B cell (primary cell): ENCODE measurements at regions not wholly inside any gene's neighbourhood (a gene's known extent, or its start where the extent isn't known, plus 50 kb on each side); places are given as distances from the start of the nearest gene placed in this dataset.

Experiments used
- ATAC-seq: fragments of 200-7000 bp; cut with Tn5 transposase; one replicate; pipeline ENCODE4 v1.10.0; 2021; ENCODE audit warnings: low read depth, mild to moderate bottlenecking, moderate number of reproducible peaks, moderate library complexity
- CTCF ChIA-PET: fragments of 350-600 bp; sonication (Branson Sonifier 250); formaldehyde crosslinking; loops from one replicate; lab custom pipeline; 2021; ENCODE audit warnings: antibody characterized with exemption, inconsistent platforms; lab: Charles Lee
- POLR2A ChIA-PET: fragments of 350-600 bp; sonication (Branson Sonifier 250); formaldehyde crosslinking; loops from one replicate; lab custom pipeline; 2021; ENCODE audit warnings: antibody characterized with exemption; lab: Charles Lee
- DNase-seq: peaks from one replicate; pipeline ENCODE4 v3.0.0; 2013
- H2AFZ ChIP-seq: 2 replicates; pipeline ENCODE4 v1.6.1; 2012; ENCODE audit warnings: mild to moderate bottlenecking, low read depth, low read length; ENCODE audit not compliant: insufficient read depth, poor library complexity, severe bottlenecking
- H3K27ac ChIP-seq, 2 donors: 1 replicate in 1 of 2; 2 replicates in 1 of 2; pipeline ENCODE4 v1.5.1; 2012 to 2013; ENCODE audit warnings: low read length in 2 of 2, mild to moderate bottlenecking in 2 of 2, moderate library complexity in 1 of 2
- H3K27me3 ChIP-seq, 4 experiments: fragments of 200-600 bp in 1 of 4; sonication (generic) in 1 of 4; replicated peaks in 1 of 4; 1 replicate in 2 of 4; 2 replicates in 2 of 4; pipeline versions ENCODE4 v1.6.1 to v1.7.0; 2013 to 2016; ENCODE audit warnings: low read length in 3 of 4, mild to moderate bottlenecking in 2 of 4, mixed read lengths in 1 of 4, moderate library complexity in 1 of 4; ENCODE audit not compliant: insufficient read depth in 4 of 4, control insufficient read depth in 3 of 4; ENCODE audit errors: control extremely low read depth in 1 of 4
- H3K36me3 ChIP-seq, 2 experiments: replicated peaks in 1 of 2; 1 replicate in 1 of 2; 2 replicates in 1 of 2; pipeline versions ENCODE4 v1.6.1 to v1.7.1; 2013; ENCODE audit warnings: low read length in 1 of 2; ENCODE audit not compliant: insufficient read depth in 2 of 2, control insufficient read depth in 1 of 2; ENCODE audit errors: control extremely low read depth in 1 of 2, extremely low read depth in 1 of 2
- H3K4me1 ChIP-seq, 2 donors: fragments of 200-600 bp in 1 of 2; sonication (generic) in 1 of 2; 1 replicate in 1 of 2; 2 replicates in 1 of 2; pipeline versions ENCODE4 v1.5.1 to v1.6.1; 2013 to 2017; ENCODE audit warnings: low read length in 2 of 2; ENCODE audit not compliant: control insufficient read depth in 2 of 2, insufficient read depth in 2 of 2
- H3K4me2 ChIP-seq: replicated peaks from 2 replicates; pipeline ENCODE3; 2012; ENCODE audit warnings: mild to moderate bottlenecking, low read depth, low read length; ENCODE audit not compliant: poor library complexity, severe bottlenecking
- H3K4me3 ChIP-seq, 5 experiments: fragments of 200-600 bp in 1 of 5; sonication (generic) in 1 of 5; 1 replicate in 3 of 5; 2 replicates in 2 of 5; pipeline versions ENCODE4 v1.5.1 to v1.7.0; 2011 to 2016; ENCODE audit warnings: low read length in 4 of 5, mild to moderate bottlenecking in 4 of 5, low read depth in 2 of 5, control low read depth in 1 of 5, moderate library complexity in 1 of 5; ENCODE audit not compliant: insufficient read depth in 1 of 5; ENCODE audit errors: control extremely low read depth in 1 of 5, extremely low read depth in 1 of 5
- H3K79me2 ChIP-seq: fragments of 200-600 bp; sonication (generic); one replicate; pipeline ENCODE4 v1.6.0; 2016; ENCODE audit warnings: low read length; ENCODE audit not compliant: control insufficient read depth, insufficient read depth
- H3K9ac ChIP-seq: fragments of 200-600 bp; sonication (generic); 2 replicates; pipeline ENCODE4 v1.6.1; 2017; ENCODE audit warnings: mild to moderate bottlenecking, low read length, moderate library complexity
- H3K9me3 ChIP-seq, 3 donors: one replicate each; pipeline versions ENCODE4 v1.6.1 to v1.7.1; 2013; ENCODE audit warnings: low read length in 2 of 3; ENCODE audit not compliant: control insufficient read depth in 2 of 3, insufficient read depth in 1 of 3; ENCODE audit errors: control extremely low read depth in 1 of 3
- H4K20me1 ChIP-seq: 2 replicates; pipeline ENCODE4 v1.6.0; 2012; ENCODE audit warnings: mild to moderate bottlenecking, low read length; ENCODE audit not compliant: insufficient read depth, control insufficient read depth, poor library complexity, severe bottlenecking
- H3K27ac Mint-ChIP-seq: one replicate; pipeline ENCODE4 v1.8.0; 2021; ENCODE audit warnings: mixed read lengths
- H3K27me3 Mint-ChIP-seq: one replicate; pipeline ENCODE4 v1.8.0; 2021; ENCODE audit warnings: mixed read lengths
- H3K4me1 Mint-ChIP-seq: one replicate; pipeline ENCODE4 v1.8.0; 2021; ENCODE audit warnings: mixed read lengths
- H3K4me3 Mint-ChIP-seq: one replicate; pipeline ENCODE4 v1.8.0; 2021; ENCODE audit warnings: mixed read lengths
- H3K9me3 Mint-ChIP-seq: one replicate; pipeline ENCODE4 v1.8.0; 2022; ENCODE audit warnings: mixed read lengths; ENCODE audit not compliant: insufficient read depth
- CTCF ChIP-seq: fragments of 200-600 bp; IDR thresholded peaks from one replicate; pipeline ENCODE4 v1.8.0; 2022; ENCODE audit warnings: antibody characterized with exemption, mild to moderate bottlenecking
- EZH2 ChIP-seq: IDR thresholded peaks from 2 replicates; pipeline ENCODE4 v1.6.1; 2012; ENCODE audit warnings: borderline replicate concordance, low read depth, mild to moderate bottlenecking, moderate library complexity, low read length; ENCODE audit not compliant: insufficient read depth, poor library complexity, severe bottlenecking
- whole genome bisulfite sequencing: methylation state at CpG from one replicate; pipeline ENCODE4 v1.1.5; 2013; ENCODE audit warnings: missing lambda C conversion rate; ENCODE audit not compliant: insufficient coverage; 5-methylcytosine and 5-hydroxymethylcytosine counted together
- intact Hi-C: fragments of 100-400 bp; cut with micrococcal nuclease; formaldehyde crosslinking; loops from one replicate; pipeline ENCODE4 v1.10.0; 2022

GRCh38 chr1:166384948-166385347 lies 218.1 kb upstream of the FAM78B start:
- H4K20me1 ChIP-seq: no peaks in the 10 kb centered on the region
- no peaks in the 10 kb centered on the region for H3K4me1 ChIP-seq
- H3K79me2 ChIP-seq: no peaks in the 10 kb centered on the region
- no peaks in the 10 kb centered on the region for H3K9me3 ChIP-seq
- no peaks in the 10 kb centered on the region for H3K27me3 ChIP-seq
- no peaks in the 10 kb centered on the region for H3K9me3 Mint-ChIP-seq
- no peak overlapping the region for H3K27ac Mint-ChIP-seq
- H3K9ac ChIP-seq: no peak overlapping the region
- WGBS: 100% methylated on average over 2 of the region's 7 CpGs
- H3K4me3 ChIP-seq: no peak overlapping the region
- ChIA-PET POLR2A (no interaction called here), CTCF (no interaction called here)
- ATAC-seq: no peak
- no peaks in the 10 kb centered on the region for H3K36me3 ChIP-seq
- H3K27me3 Mint-ChIP-seq: peaks cover 7% of the 10 kb centered on the region
- no peak overlapping the region for H3K27ac ChIP-seq
- no peak for TF ChIP-seq CTCF
- TF ChIP-seq EZH2: no peak
- no peak for DNase-seq
- no peak overlapping the region for H3K4me3 Mint-ChIP-seq
- no peak overlapping the region for H2AFZ ChIP-seq
- H3K4me1 Mint-ChIP-seq: no peaks in the 10 kb centered on the region
- H3K4me2 ChIP-seq: no peak overlapping the region
- intact Hi-C loops: no loop called here

- Mint-ChIP-seq H3K4me1 (no peaks in the 10 kb centered on the region), H3K27ac (no peak overlapping the region), H3K27me3 (peaks cover 4% of the 10 kb centered on the region), H3K4me3 (no peak overlapping the region), H3K9me3 (no peaks in the 10 kb centered on the region)
- ATAC-seq: no peak
- Histone ChIP-seq H4K20me1 (no peaks in the 10 kb centered on the region), H3K4me1 (no peaks in the 10 kb centered on the region), H3K27ac (no peak overlapping the region), H3K4me2 (no peak overlapping the region), H3K27me3 (no peaks in the 10 kb centered on the region), H3K9me3 (no peaks in the 10 kb centered on the region), H2AFZ (no peak overlapping the region), H3K4me3 (no peak overlapping the region), H3K79me2 (no peaks in the 10 kb centered on the region), H3K36me3 (no peaks in the 10 kb centered on the region), H3K9ac (no peak overlapping the region)
- no peak for DNase-seq
- 60% methylated on average over 2 of the region's 2 CpGs for WGBS
- ChIA-PET CTCF (no interaction called here), POLR2A (no interaction called here)
- intact Hi-C loops: no loop called here
- TF ChIP-seq EZH2 (no peak), CTCF (no peak)
These were observed 223.7 kb upstream of the FAM78B start for GRCh38 chr1:166390366-166391033.
